ENCODE measurements at regions not wholly inside any gene's neighbourhood (a gene's known extent, or its start where the extent isn't known, plus 50 kb on each side); places are given as distances from the start of the nearest gene placed in this dataset.

- TF ChIP-seq CTCF (IDR thresholded peaks at IDR 0.05) (no peak), POLR2A (IDR thresholded peaks at IDR 0.05) (no peak)
Observed at GRCh38 chrX:25079020-25079419, 63.3 kb upstream of the ARX start.
